Mesendoderm (in vitro differentiated cells): ENCODE measurements at regions not wholly inside any gene's neighbourhood (a gene's known extent, or its start where the extent isn't known, plus 50 kb on each side); places are given as distances from the start of the nearest gene placed in this dataset.
A peak's percentile ranks its signal among the peaks of the same experiment; 100 is the strongest.
"Not testable (repeated sequence)": the region's sequence is repeated elsewhere in the genome, so short reads cannot be mapped to it uniquely, and the experiment has no call there.

Experiments used
- DNase-seq: peaks from one replicate; pipeline ENCODE4 v3.0.0; 2013
- H2AK5ac ChIP-seq: 2 replicates; pipeline ENCODE4 v1.6.1; 2013; ENCODE audit warnings: low read length, inconsistent platforms
- H2BK120ac ChIP-seq: 2 replicates; pipeline ENCODE4 v1.6.1; 2013; ENCODE audit warnings: low read depth, mild to moderate bottlenecking, low read length, moderate library complexity, mixed read lengths
- H2BK15ac ChIP-seq: replicated peaks from 2 replicates; pipeline ENCODE4 v1.6.1; 2013; ENCODE audit warnings: low read depth, mild to moderate bottlenecking, moderate library complexity
- H2BK5ac ChIP-seq: 2 replicates; pipeline ENCODE4 v1.6.1; 2013; ENCODE audit warnings: low read length, inconsistent platforms
- H3K18ac ChIP-seq: 2 replicates; pipeline ENCODE4 v1.6.1; 2013; ENCODE audit warnings: mild to moderate bottlenecking, low read length, mixed read lengths
- H3K23ac ChIP-seq: one replicate; pipeline ENCODE4 v1.6.1; 2013; ENCODE audit warnings: low read length
- H3K27ac ChIP-seq: 2 replicates; pipeline ENCODE4 v1.5.1; 2013; ENCODE audit warnings: low read depth, mild to moderate bottlenecking, inconsistent platforms, low read length, moderate library complexity
- H3K27me3 ChIP-seq: 2 replicates; pipeline ENCODE4 v1.6.1; 2013; ENCODE audit warnings: low read length, control low read depth, mild to moderate bottlenecking, inconsistent platforms; ENCODE audit not compliant: insufficient read depth, poor library complexity
- H3K36me3 ChIP-seq: 2 replicates; pipeline ENCODE4 v1.6.1; 2013; ENCODE audit warnings: low read length, inconsistent platforms; ENCODE audit not compliant: control insufficient read depth, insufficient read depth
- H3K4ac ChIP-seq: one replicate; pipeline ENCODE4 v1.6.1; 2013; ENCODE audit warnings: low read depth, mild to moderate bottlenecking, low read length, moderate library complexity
- H3K4me1 ChIP-seq: 2 replicates; pipeline ENCODE4 v1.6.1; 2013; ENCODE audit warnings: low read depth, low read length, inconsistent platforms; ENCODE audit not compliant: control insufficient read depth
- H3K4me2 ChIP-seq: 2 replicates; pipeline ENCODE4 v1.6.1; 2013; ENCODE audit warnings: low read length
- H3K4me3 ChIP-seq: 2 replicates; pipeline ENCODE4 v1.5.1; 2013; ENCODE audit warnings: mild to moderate bottlenecking, low read length
- H3K56ac ChIP-seq: one replicate; pipeline ENCODE4 v1.6.1; 2013; ENCODE audit warnings: low read length
- H3K79me1 ChIP-seq: 2 replicates; pipeline ENCODE4 v1.6.1; 2013; ENCODE audit warnings: low read length, inconsistent platforms
- H3K79me2 ChIP-seq: 2 replicates; pipeline ENCODE4 v1.6.1; 2013; ENCODE audit warnings: mild to moderate bottlenecking, low read length; ENCODE audit not compliant: control insufficient read depth, insufficient read depth
- H3K9ac ChIP-seq: 2 replicates; pipeline ENCODE4 v1.6.1; 2013; ENCODE audit warnings: low read length, inconsistent platforms
- H4K5ac ChIP-seq: one replicate; pipeline ENCODE4 v1.6.1; 2013; ENCODE audit warnings: low read length
- H4K8ac ChIP-seq: one replicate; pipeline ENCODE4 v1.6.1; 2013; ENCODE audit warnings: low read depth, mild to moderate bottlenecking, control low read depth, low read length, moderate library complexity
- WGBS: extraction: QIAGEN DNeasy Blood & Tissue Kit; methylation state at CpG from one replicate; pipeline ENCODE4 v1.1.7; 2013; ENCODE audit warnings: low lambda C conversion rate, missing lambda C conversion rate; ENCODE audit not compliant: insufficient coverage; ENCODE audit errors: extremely low coverage; 5-methylcytosine and 5-hydroxymethylcytosine counted together

DNA sequence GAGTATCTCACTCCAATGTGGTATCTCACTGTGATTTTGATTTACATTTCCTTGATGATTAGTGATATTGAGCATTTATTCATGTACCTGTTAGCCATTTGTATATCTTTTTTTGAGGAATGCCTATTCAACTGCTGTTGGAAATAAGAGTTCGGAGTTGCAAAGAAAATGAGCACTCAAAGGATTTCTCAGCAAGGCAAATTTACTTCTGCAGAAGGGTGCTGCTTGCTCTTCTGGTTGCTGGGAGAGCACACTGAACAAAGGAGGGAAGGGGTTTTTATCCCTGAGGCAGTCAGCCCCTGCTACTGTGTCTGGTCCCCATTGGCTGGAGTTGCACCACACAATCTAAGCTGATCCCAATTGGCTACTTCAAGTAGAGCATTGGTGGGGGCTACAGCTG is 822.4 kb upstream of the ADGRB3 start:
- no peak overlapping the region for H2BK5ac ChIP-seq

DNA sequence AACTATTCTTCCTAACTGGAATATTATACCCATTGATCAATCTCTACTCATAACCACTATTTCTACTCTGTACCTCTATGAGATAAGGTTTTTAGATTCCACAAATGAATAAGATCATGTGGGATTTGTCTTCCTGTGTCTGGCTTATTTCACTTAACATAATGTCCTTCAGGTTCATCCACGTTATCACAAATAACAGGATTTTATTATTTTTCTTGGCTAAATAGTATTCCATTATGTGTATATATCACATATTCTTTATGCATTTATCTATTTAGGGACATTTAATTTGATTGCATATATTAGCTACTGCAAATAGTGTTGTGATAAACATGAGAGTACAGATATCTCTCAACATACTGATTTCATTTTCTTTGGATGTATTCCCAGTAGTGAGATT is 823.0 kb upstream of the ADGRB3 start:
- H4K5ac ChIP-seq, result no peak overlapping the region
- no peak overlapping the region for H3K56ac ChIP-seq
- no peak overlapping the region for H3K9ac ChIP-seq
- no peak overlapping the region for H4K8ac ChIP-seq
- no peak overlapping the region for H3K4me3 ChIP-seq
- H3K4me1 ChIP-seq, result no peaks in the 10 kb centered on the region
- H2BK5ac ChIP-seq, result no peak overlapping the region
- no peak overlapping the region for H2BK15ac ChIP-seq
- no peak for DNase-seq
- whole genome bisulfite sequencing, result no CpG with 5 or more reads among the region's 1 CpG
- no peaks in the 10 kb centered on the region for H3K79me1 ChIP-seq
- H3K36me3 ChIP-seq, result no peaks in the 10 kb centered on the region
- H3K4me2 ChIP-seq, result no peak overlapping the region
- no peak overlapping the region for H3K4ac ChIP-seq
- H3K18ac ChIP-seq, result no peak overlapping the region
- H3K27me3 ChIP-seq, result no peaks in the 10 kb centered on the region
- no peaks in the 10 kb centered on the region for H3K79me2 ChIP-seq
- no peak overlapping the region for H3K27ac ChIP-seq
- no peak overlapping the region for H2BK120ac ChIP-seq
- H3K23ac ChIP-seq, result no peak overlapping the region
- H2AK5ac ChIP-seq, result no peak overlapping the region

More for the DNA sequence above, 822.4 kb upstream of the ADGRB3 start:
- Histone ChIP-seq H3K4me2 (no peak overlapping the region), H3K27ac (no peak overlapping the region), H3K23ac (no peak overlapping the region), H3K18ac (no peak overlapping the region), H3K4me3 (no peak overlapping the region), H3K79me2 (no peaks in the 10 kb centered on the region), H3K79me1 (no peaks in the 10 kb centered on the region), H3K27me3 (no peaks in the 10 kb centered on the region), H2AK5ac (no peak overlapping the region), H3K4me1 (peaks cover 2% of the 10 kb centered on the region), H3K36me3 (no peaks in the 10 kb centered on the region), H2BK15ac (no peak overlapping the region), H4K5ac (no peak overlapping the region), H3K9ac (no peak overlapping the region), H3K4ac (no peak overlapping the region), H3K56ac (no peak overlapping the region), H4K8ac (no peak overlapping the region), H2BK120ac (no peak overlapping the region)
- no peak for DNase-seq
- WGBS, result no CpG with 5 or more reads among the region's 1 CpG

GRCh38 chr6:67811239-67812037 is 823.6 kb upstream of the ADGRB3 start:
- Histone ChIP-seq H3K4me1 (no peaks in the 10 kb centered on the region), H3K9ac (no peak overlapping the region), H3K36me3 (no peaks in the 10 kb centered on the region), H4K5ac (no peak overlapping the region), H3K23ac (no peak overlapping the region), H2BK15ac (no peak overlapping the region), H3K18ac (no peak overlapping the region), H3K56ac (no peak overlapping the region), H2AK5ac (no peak overlapping the region), H4K8ac (no peak overlapping the region), H3K27ac (no peak overlapping the region), H2BK120ac (no peak overlapping the region), H2BK5ac (no peak overlapping the region), H3K27me3 (no peaks in the 10 kb centered on the region), H3K79me2 (no peaks in the 10 kb centered on the region), H3K4me2 (no peak overlapping the region), H3K4me3 (no peak overlapping the region), H3K79me1 (no peaks in the 10 kb centered on the region), H3K4ac (no peak overlapping the region)
- DNase-seq, result no peak
- no CpG with 5 or more reads among the region's 3 CpGs for WGBS

DNA sequence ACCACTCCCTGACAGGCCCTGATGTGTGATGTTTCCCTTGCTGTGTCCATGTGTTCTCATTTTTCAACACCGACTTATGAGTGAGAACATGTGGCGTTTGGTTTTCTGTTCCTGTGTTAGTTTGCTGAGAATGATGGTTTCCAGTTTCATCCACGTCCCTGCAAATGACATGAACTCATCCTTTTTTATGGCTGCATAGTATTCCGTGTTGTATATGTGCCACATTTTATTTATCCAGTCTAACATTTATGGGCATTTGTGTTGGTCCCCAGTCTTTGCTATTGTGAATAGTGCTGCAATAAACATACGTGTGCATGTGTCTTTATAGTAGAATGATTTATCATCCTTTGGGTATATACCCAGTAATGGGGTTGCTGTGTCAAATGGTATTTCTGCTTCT is 830.3 kb upstream of the ADGRB3 start:
- not testable (repeated sequence) for H3K18ac ChIP-seq, H3K4me3 ChIP-seq, H3K4me2 ChIP-seq, H3K27ac ChIP-seq, H3K27me3 ChIP-seq, H2BK5ac ChIP-seq, H3K23ac ChIP-seq, H2BK120ac ChIP-seq, H3K56ac ChIP-seq, H3K9ac ChIP-seq, DNase-seq, H2AK5ac ChIP-seq, H3K4ac ChIP-seq, H3K4me1 ChIP-seq, H4K5ac ChIP-seq, H4K8ac ChIP-seq, H3K79me1 ChIP-seq, H2BK15ac ChIP-seq, H3K79me2 ChIP-seq, H3K36me3 ChIP-seq
- WGBS, result no CpG with 5 or more reads among the region's 5 CpGs

DNA sequence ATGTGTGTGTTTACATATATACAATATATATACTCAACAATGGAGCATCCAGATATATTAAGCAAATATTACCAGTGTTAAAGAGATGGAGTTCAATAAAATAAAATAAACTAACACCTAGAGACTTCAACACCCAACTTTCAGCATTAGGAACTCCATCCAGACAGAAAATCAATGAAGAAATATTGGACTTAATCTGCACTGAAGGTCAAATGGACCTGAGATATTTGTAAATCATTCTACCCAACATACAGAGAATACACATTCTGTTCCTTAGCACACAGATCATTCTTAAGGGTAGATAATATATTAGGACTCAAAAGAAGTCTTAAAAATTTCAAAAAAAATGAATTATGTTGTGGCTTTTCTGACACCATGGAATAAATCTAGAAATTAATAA is 832.3 kb upstream of the ADGRB3 start:
- no peak overlapping the region for H4K8ac ChIP-seq
- H3K56ac ChIP-seq, result no peak overlapping the region
- no peak overlapping the region for H2BK5ac ChIP-seq
- no peak overlapping the region for H3K4me3 ChIP-seq
- no peak overlapping the region for H2BK120ac ChIP-seq
- no peaks in the 10 kb centered on the region for H3K79me1 ChIP-seq
- DNase-seq, result no peak
- no peaks in the 10 kb centered on the region for H3K79me2 ChIP-seq
- no peak overlapping the region for H4K5ac ChIP-seq
- H3K27ac ChIP-seq, result no peak overlapping the region
- no peak overlapping the region for H3K9ac ChIP-seq
- no peaks in the 10 kb centered on the region for H3K27me3 ChIP-seq
- no peak overlapping the region for H3K23ac ChIP-seq
- H2BK15ac ChIP-seq, result no peak overlapping the region
- H3K4me1 ChIP-seq, result no peaks in the 10 kb centered on the region
- no peak overlapping the region for H3K4me2 ChIP-seq
- no peaks in the 10 kb centered on the region for H3K36me3 ChIP-seq
- H2AK5ac ChIP-seq, result no peak overlapping the region
- no peak overlapping the region for H3K18ac ChIP-seq
- no peak overlapping the region for H3K4ac ChIP-seq

DNA sequence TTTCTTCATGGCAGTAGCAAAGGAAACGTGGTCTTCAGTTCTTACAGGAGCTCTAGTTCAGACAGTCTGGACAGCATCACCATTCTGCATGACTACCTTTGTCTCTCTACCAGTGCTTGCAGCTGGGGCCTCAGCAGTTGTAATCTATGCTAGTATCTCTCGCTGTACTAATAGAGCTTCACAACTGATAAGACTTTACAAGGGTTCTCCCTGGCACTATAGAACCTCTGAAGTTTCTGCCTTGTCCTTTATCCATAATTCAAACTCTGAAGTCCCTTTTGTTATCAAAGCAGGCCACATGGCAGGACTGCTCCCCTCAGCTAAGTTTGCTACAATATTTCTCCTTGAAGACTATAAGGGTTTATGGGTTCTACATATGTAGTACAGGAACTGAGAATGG is 842.1 kb upstream of the ADGRB3 start:
- H3K79me2 ChIP-seq, result no peaks in the 10 kb centered on the region
- H3K4me1 ChIP-seq, result no peaks in the 10 kb centered on the region

More for the DNA sequence above, 842.1 kb upstream of the ADGRB3 start:
- H2BK15ac ChIP-seq, result no peak overlapping the region
- H4K5ac ChIP-seq, result no peak overlapping the region
- H4K8ac ChIP-seq, result no peak overlapping the region
- no CpG with 5 or more reads among the region's 2 CpGs for WGBS
- H3K27ac ChIP-seq, result no peak overlapping the region
- H2AK5ac ChIP-seq, result no peak overlapping the region
- DNase-seq, result peak; percentile 41
- H3K36me3 ChIP-seq, result no peaks in the 10 kb centered on the region
- H3K18ac ChIP-seq, result no peak overlapping the region
- H3K27me3 ChIP-seq, result no peaks in the 10 kb centered on the region
- no peak overlapping the region for H3K23ac ChIP-seq
- no peak overlapping the region for H3K4ac ChIP-seq
- no peak overlapping the region for H2BK5ac ChIP-seq
- H2BK120ac ChIP-seq, result no peak overlapping the region
- H3K56ac ChIP-seq, result no peak overlapping the region
- no peak overlapping the region for H3K9ac ChIP-seq
- no peak overlapping the region for H3K4me2 ChIP-seq
- H3K4me3 ChIP-seq, result no peak overlapping the region
- no peaks in the 10 kb centered on the region for H3K79me1 ChIP-seq
